Keratinocyte (primary cell): ENCODE measurements at regions not wholly inside any gene's neighbourhood (a gene's known extent, or its start where the extent isn't known, plus 50 kb on each side); places are given as distances from the start of the nearest gene placed in this dataset.

ENCODE experiments used
- DNase-seq: peaks from one replicate; pipeline ENCODE4 v3.0.0-alpha.2; 2011; ENCODE audit warnings: low read depth, missing footprints, low spot score
- FAIRE-seq: peaks from 2 replicates; lab custom pipeline; 2011; peaks lifted over from hg19 to GRCh38; lab: Jason Lieb, UNC
- H2AFZ ChIP-seq: 2 replicates; pipeline ENCODE4 v1.6.0; 2012; ENCODE audit warnings: low read length, control low read depth, inconsistent platforms; ENCODE audit not compliant: control insufficient read depth
- H3K27ac ChIP-seq: 2 replicates; pipeline ENCODE4 v1.5.1; 2011; ENCODE audit warnings: low read length; ENCODE audit not compliant: control insufficient read depth, insufficient read depth
- H3K27me3 ChIP-seq: 3 replicates; pipeline ENCODE4 v1.6.0; 2011; ENCODE audit warnings: low read length; ENCODE audit not compliant: control insufficient read depth, insufficient read depth; ENCODE audit errors: extremely low read depth
- H3K36me3 ChIP-seq, 2 experiments: 2 replicates in 1 of 2; 3 replicates in 1 of 2; pipeline ENCODE4 v1.5.1; 2011; ENCODE audit warnings: low read length in 2 of 2, mild to moderate bottlenecking in 1 of 2; ENCODE audit not compliant: control insufficient read depth in 2 of 2, insufficient read depth in 2 of 2; ENCODE audit errors: extremely low read depth in 1 of 2
- H3K4me1 ChIP-seq: 3 replicates; pipeline ENCODE4 v1.5.1; 2011; ENCODE audit warnings: low read length; ENCODE audit not compliant: control insufficient read depth, insufficient read depth; ENCODE audit errors: extremely low read depth
- H3K4me2 ChIP-seq: 3 replicates; pipeline ENCODE4 v1.6.0; 2011; ENCODE audit warnings: low read depth, low read length; ENCODE audit not compliant: control insufficient read depth, insufficient read depth; ENCODE audit errors: extremely low read depth
- H3K4me3 ChIP-seq, 3 experiments: fragments of 200-600 bp in 1 of 3; sonication (generic) in 1 of 3; 2 replicates in 2 of 3; 3 replicates in 1 of 3; pipeline ENCODE4 v1.5.1; 2011 to 2016; ENCODE audit warnings: low read length in 3 of 3, mild to moderate bottlenecking in 3 of 3, control low read depth in 2 of 3, inconsistent platforms in 1 of 3, low read depth in 1 of 3, mixed read lengths in 1 of 3, mixed run types in 1 of 3, moderate library complexity in 1 of 3; ENCODE audit not compliant: control insufficient read depth in 2 of 3, insufficient read depth in 2 of 3; ENCODE audit errors: extremely low read depth in 1 of 3
- H3K79me2 ChIP-seq: 2 replicates; pipeline ENCODE4 v1.6.0; 2012; ENCODE audit warnings: low read length; ENCODE audit not compliant: control insufficient read depth, insufficient read depth
- H3K9ac ChIP-seq: 3 replicates; pipeline ENCODE4 v1.6.0; 2011; ENCODE audit warnings: low read length; ENCODE audit not compliant: control insufficient read depth, insufficient read depth; ENCODE audit errors: extremely low read depth
- H3K9me1 ChIP-seq: 3 replicates; pipeline ENCODE4 v1.6.0; 2011; ENCODE audit warnings: low read length; ENCODE audit not compliant: control insufficient read depth, insufficient read depth; ENCODE audit errors: extremely low read depth
- H3K9me3 ChIP-seq: 2 replicates; pipeline ENCODE4 v1.5.1; 2012; ENCODE audit warnings: low read depth, low read length; ENCODE audit not compliant: control insufficient read depth
- H4K20me1 ChIP-seq: 3 replicates; pipeline ENCODE4 v1.6.0; 2011; ENCODE audit warnings: low read length; ENCODE audit not compliant: control insufficient read depth, insufficient read depth; ENCODE audit errors: extremely low read depth
- CTCF ChIP-seq, 3 experiments: IDR thresholded peaks in 1 of 3; conservative IDR thresholded peaks in 1 of 3; optimal IDR thresholded peaks in 1 of 3; 2 replicates in 2 of 3; 3 replicates in 1 of 3; pipeline versions ENCODE3 to v1.5.1; 2011; ENCODE audit warnings: low read length in 3 of 3, mild to moderate bottlenecking in 3 of 3, moderate library complexity in 2 of 3, control low read depth in 1 of 3, inconsistent platforms in 1 of 3; ENCODE audit not compliant: insufficient read depth in 2 of 3; ENCODE audit errors: extremely low read depth in 1 of 3
- EZH2 ChIP-seq: IDR thresholded peaks from one replicate; pipeline ENCODE4 v1.6.1; 2012; ENCODE audit warnings: inconsistent platforms, mild to moderate bottlenecking, low read length, moderate library complexity
- dilution Hi-C: fragments of 300-500 bp; cut with MboI; formaldehyde crosslinking; loops from one replicate; pipeline ENCODE4 v1.7.0; 2020; ENCODE audit warnings: low sequenced_read_pairs; ENCODE audit not compliant: extremely low pct_ligation_motif_present

DNA sequence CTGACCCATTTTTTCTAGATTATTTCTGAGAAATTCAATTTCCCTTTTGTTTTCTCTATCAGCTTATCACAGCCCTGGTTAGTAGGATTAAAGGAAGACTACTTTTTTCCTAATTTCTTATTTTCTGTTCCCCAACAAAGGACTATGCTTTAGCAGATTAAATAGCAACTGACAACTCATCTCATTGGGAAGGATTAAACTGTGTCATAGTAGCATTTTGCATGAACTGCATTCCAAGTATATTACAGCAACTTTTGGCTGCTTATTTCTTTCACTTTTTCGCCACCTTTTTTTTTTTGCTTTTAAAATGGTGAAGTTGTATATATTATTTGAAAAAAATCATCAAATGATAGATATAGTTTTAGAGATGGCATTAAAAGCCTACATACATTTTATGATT, 570.3 kb downstream of the FBXO15 start:
- H3K9me3 ChIP-seq, result no peaks in the 10 kb centered on the region
- H3K27ac ChIP-seq, result no peak overlapping the region
- H3K4me3 ChIP-seq, result no peak overlapping the region
- no peaks in the 10 kb centered on the region for H3K9me1 ChIP-seq
- no peaks in the 10 kb centered on the region for H4K20me1 ChIP-seq
- dilution Hi-C loops, result no loop called here
- no peaks in the 10 kb centered on the region for H3K79me2 ChIP-seq
- TF ChIP-seq CTCF (optimal IDR thresholded peaks at IDR 0.05 in 1 of 3, IDR thresholded peaks at IDR 0.05 in 1 of 3, conservative IDR thresholded peaks at IDR 0.05 in 1 of 3; ENCODE audit: extremely low read depth in 1 of 3, insufficient read depth in 2 of 3, low read length in 3 of 3) (no peak), EZH2 (no peak)
- H3K36me3 ChIP-seq, result no peaks in the 10 kb centered on the region
- H3K9ac ChIP-seq, result no peak overlapping the region
- no peaks in the 10 kb centered on the region for H3K4me1 ChIP-seq
- FAIRE-seq (peak; percentile 61), DNase-seq (no peak)
- no peak overlapping the region for H3K4me2 ChIP-seq
- H2AFZ ChIP-seq, result no peak overlapping the region
- no peaks in the 10 kb centered on the region for H3K27me3 ChIP-seq

DNA sequence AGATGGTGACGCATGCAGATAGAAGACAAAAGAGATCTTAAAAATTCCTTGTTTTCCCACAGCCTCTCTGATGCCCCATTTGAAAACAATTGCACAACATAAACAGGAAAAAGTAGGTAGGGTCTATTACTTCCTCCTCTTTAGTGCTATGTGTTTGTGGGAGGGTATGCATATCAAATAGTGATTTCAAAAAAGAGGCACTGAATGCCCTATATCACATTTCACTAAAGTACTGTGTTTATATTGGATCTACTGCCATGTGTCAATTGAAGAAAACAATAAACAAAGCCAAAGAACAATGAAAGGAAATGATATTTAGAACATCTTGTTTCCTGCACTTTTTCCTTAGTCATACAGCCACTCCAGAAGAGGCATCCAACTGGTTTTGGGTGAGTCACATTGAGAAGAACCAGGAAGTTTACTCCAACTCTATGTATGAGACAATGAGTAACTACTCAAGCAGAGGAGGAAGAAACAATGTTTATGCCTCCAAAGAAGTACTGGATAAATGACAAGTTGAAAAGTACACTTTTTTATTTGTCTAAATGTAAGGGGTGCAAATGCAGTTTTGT, 583.6 kb downstream of the FBXO15 start:
- no peak overlapping the region for H2AFZ ChIP-seq
- peak; percentile 25 for DNase-seq
- dilution Hi-C loops, result no loop called here
- H3K4me3 ChIP-seq, result no peak overlapping the region
- H3K9me1 ChIP-seq, result no peaks in the 10 kb centered on the region
- no peaks in the 10 kb centered on the region for H3K27me3 ChIP-seq
- H4K20me1 ChIP-seq, result no peaks in the 10 kb centered on the region
- FAIRE-seq, result peak; percentile 88
- no peaks in the 10 kb centered on the region for H3K9me3 ChIP-seq
- no peaks in the 10 kb centered on the region for H3K79me2 ChIP-seq
- no peak overlapping the region for H3K9ac ChIP-seq
- peak overlapping the region; percentile 72 for H3K27ac ChIP-seq
- no peak overlapping the region for H3K4me2 ChIP-seq
- TF ChIP-seq CTCF (optimal IDR thresholded peaks at IDR 0.05 in 1 of 3, IDR thresholded peaks at IDR 0.05 in 1 of 3, conservative IDR thresholded peaks at IDR 0.05 in 1 of 3; ENCODE audit: extremely low read depth in 1 of 3, insufficient read depth in 2 of 3, low read length in 3 of 3), result no peak
- no peak for TF ChIP-seq EZH2
- H3K4me1 ChIP-seq, result peaks cover 19% of the 10 kb centered on the region
- no peaks in the 10 kb centered on the region for H3K36me3 ChIP-seq
